DOHH2 (cell line): ENCODE measurements at regions not wholly inside any gene's neighbourhood (a gene's known extent, or its start where the extent isn't known, plus 50 kb on each side); places are given as distances from the start of the nearest gene placed in this dataset.
"Not testable (repeated sequence)": the region's sequence is repeated elsewhere in the genome, so short reads cannot be mapped to it uniquely, and the experiment has no call there.

Experiments
- H3F3A ChIP-seq: fragments of 200-600 bp; sonication (generic), shearing (Covaris generic); 2 replicates; pipeline ENCODE4 v1.6.0; 2016; ENCODE audit warnings: antibody characterized with exemption, mild to moderate bottlenecking; ENCODE audit not compliant: control insufficient read depth, insufficient read depth
- H3K27ac ChIP-seq: fragments of 200-600 bp; sonication (generic); 2 replicates; pipeline ENCODE4 v1.5.1; 2014; ENCODE audit warnings: low read depth, mild to moderate bottlenecking, low read length, moderate library complexity
- H3K27me3 ChIP-seq: fragments of 200-600 bp; sonication (generic); 2 replicates; pipeline ENCODE4 v1.6.1; 2014; ENCODE audit warnings: mild to moderate bottlenecking, low read length, mixed read lengths; ENCODE audit not compliant: control insufficient read depth
- H3K36me3 ChIP-seq: fragments of 200-600 bp; sonication (generic); 2 replicates; pipeline ENCODE4 v1.6.1; 2014; ENCODE audit warnings: mild to moderate bottlenecking, low read length, moderate library complexity, mixed read lengths; ENCODE audit not compliant: control insufficient read depth
- H3K4me1 ChIP-seq: fragments of 200-600 bp; sonication (generic); 2 replicates; pipeline ENCODE4 v1.6.1; 2014; ENCODE audit warnings: mild to moderate bottlenecking, low read length, mixed read lengths; ENCODE audit not compliant: control insufficient read depth
- H3K4me2 ChIP-seq: fragments of 200-600 bp; sonication (generic); 2 replicates; pipeline ENCODE4 v1.6.0; 2014; ENCODE audit warnings: mild to moderate bottlenecking, low read length, moderate library complexity
- H3K4me3 ChIP-seq: fragments of 200-600 bp; sonication (generic); 2 replicates; pipeline ENCODE4 v1.5.1; 2014; ENCODE audit warnings: mild to moderate bottlenecking, low read length, mixed read lengths
- H3K79me2 ChIP-seq: fragments of 200-600 bp; sonication (generic); 2 replicates; pipeline ENCODE4 v1.6.1; 2014; ENCODE audit warnings: mild to moderate bottlenecking, low read length, mixed read lengths; ENCODE audit not compliant: control insufficient read depth
- H3K9me2 ChIP-seq: fragments of 200-600 bp; sonication (generic); replicated peaks from 2 replicates; pipeline ENCODE4 v1.6.1; 2014; ENCODE audit warnings: mild to moderate bottlenecking, low read length, mixed read lengths; ENCODE audit not compliant: control insufficient read depth
- H3K9me3 ChIP-seq: fragments of 200-600 bp; sonication (generic); 2 replicates; pipeline ENCODE4 v1.6.1; 2014; ENCODE audit warnings: antibody characterized with exemption, low read length, mixed read lengths; ENCODE audit not compliant: control insufficient read depth, insufficient read depth
- H4K20me1 ChIP-seq: fragments of 200-600 bp; sonication (generic); 2 replicates; pipeline ENCODE4 v1.6.0; 2014; ENCODE audit warnings: low read depth, mild to moderate bottlenecking, antibody characterized with exemption, low read length, moderate library complexity; ENCODE audit not compliant: control insufficient read depth, insufficient read depth
- CTCF ChIP-seq: fragments of 200-600 bp; sonication (generic); IDR thresholded peaks from one replicate; pipeline ENCODE4 v1.5.1; 2014; ENCODE audit warnings: antibody characterized with exemption, mild to moderate bottlenecking, low read depth, low read length; ENCODE audit not compliant: poor library complexity, severe bottlenecking
- EZH2phosphoT487 ChIP-seq: fragments of 200-600 bp; sonication (generic); IDR thresholded peaks from 2 replicates; pipeline ENCODE4 v1.6.1; 2017; ENCODE audit warnings: borderline replicate concordance, mild to moderate bottlenecking, antibody characterized with exemption, low read length, moderate library complexity, mixed read lengths

DNA sequence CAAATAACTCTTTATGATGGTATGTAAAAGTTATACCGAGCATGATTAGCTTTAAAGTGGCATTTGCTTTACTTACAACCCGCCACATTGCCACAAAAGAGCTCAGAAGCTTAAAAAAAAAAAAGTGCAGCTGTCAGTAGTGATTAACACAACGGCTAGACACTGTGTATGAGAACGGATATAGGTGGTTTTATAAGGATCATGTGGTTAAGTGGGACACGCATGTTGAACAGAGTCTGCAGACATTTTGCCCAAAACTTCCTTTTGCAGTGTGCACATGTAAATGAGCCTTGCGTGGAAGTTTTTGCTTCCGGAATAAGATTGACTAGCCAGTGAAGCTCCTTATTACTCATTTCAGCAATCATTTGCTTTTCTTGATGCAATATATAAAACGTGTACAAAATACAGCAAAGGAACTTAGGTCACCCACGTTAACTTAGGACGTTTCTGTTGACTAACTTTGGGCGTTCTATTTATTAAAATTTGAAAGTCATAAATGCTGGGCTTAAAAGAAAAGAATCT lies 58.7 kb upstream of the RGS1 start:
- Histone ChIP-seq H3K4me2 (peak overlapping the region; percentile 59), H3K9me3 (no peaks in the 10 kb centered on the region), H3K27me3 (peaks cover 50% of the 10 kb centered on the region), H3K27ac (peak overlapping the region; percentile 60), H3K4me3 (peak overlapping the region; percentile 46), H3K36me3 (no peaks in the 10 kb centered on the region), H3F3A (peaks cover 20% of the 10 kb centered on the region), H4K20me1 (no peaks in the 10 kb centered on the region), H3K9me2 (no peaks in the 10 kb centered on the region), H3K79me2 (no peaks in the 10 kb centered on the region), H3K4me1 (peaks cover 58% of the 10 kb centered on the region)
- TF ChIP-seq EZH2phosphoT487 = peak; percentile 99; the same call in 1 of the 2 replicates
- no peak for TF ChIP-seq CTCF

GRCh38 chr1:192517716-192518355 lies 57.7 kb upstream of the RGS1 start:
- peak overlapping the region; percentile 56 for H3K27ac ChIP-seq
- not testable (repeated sequence) for H3K36me3 ChIP-seq, H3K9me2 ChIP-seq, H3K9me3 ChIP-seq, H3K79me2 ChIP-seq, H4K20me1 ChIP-seq
- peaks cover 51% of the 10 kb centered on the region for H3K4me1 ChIP-seq
- H3F3A ChIP-seq = peaks cover 17% of the 10 kb centered on the region
- peak overlapping the region; percentile 36 for H3K4me3 ChIP-seq
- H3K4me2 ChIP-seq = peak overlapping the region; percentile 59
- H3K27me3 ChIP-seq = peaks cover 52% of the 10 kb centered on the region

DNA sequence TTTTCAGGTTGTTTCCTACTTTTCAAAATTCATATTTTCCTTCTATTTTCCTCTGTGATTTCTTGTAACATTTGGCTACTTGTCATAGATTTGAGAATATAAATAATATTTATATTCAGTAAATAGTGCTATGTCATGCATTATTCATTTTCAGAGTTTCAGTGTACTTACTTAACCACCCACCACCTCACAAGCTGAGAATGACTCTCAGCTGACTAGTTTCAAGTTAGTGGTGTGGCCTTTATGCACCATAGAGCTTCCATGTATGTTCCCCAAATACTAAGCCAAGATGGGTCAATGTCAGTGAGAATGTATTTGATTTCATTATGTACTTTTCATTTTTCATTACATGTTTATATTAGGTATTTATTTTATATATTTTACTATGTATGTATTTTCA lies 56.9 kb upstream of the RGS1 start:
- H3K9me2 ChIP-seq = no peaks in the 10 kb centered on the region
- H3K4me1 ChIP-seq = peaks cover 42% of the 10 kb centered on the region
- peaks cover 10% of the 10 kb centered on the region for H3F3A ChIP-seq
- no peaks in the 10 kb centered on the region for H3K36me3 ChIP-seq
- H3K9me3 ChIP-seq = no peaks in the 10 kb centered on the region
- H3K79me2 ChIP-seq = no peaks in the 10 kb centered on the region
- H3K4me3 ChIP-seq = no peak overlapping the region
- no peak overlapping the region for H3K27ac ChIP-seq
- H4K20me1 ChIP-seq = no peaks in the 10 kb centered on the region
- no peak overlapping the region for H3K4me2 ChIP-seq
- H3K27me3 ChIP-seq = peaks cover 54% of the 10 kb centered on the region
- TF ChIP-seq CTCF (no peak), EZH2phosphoT487 (no peak)

DNA sequence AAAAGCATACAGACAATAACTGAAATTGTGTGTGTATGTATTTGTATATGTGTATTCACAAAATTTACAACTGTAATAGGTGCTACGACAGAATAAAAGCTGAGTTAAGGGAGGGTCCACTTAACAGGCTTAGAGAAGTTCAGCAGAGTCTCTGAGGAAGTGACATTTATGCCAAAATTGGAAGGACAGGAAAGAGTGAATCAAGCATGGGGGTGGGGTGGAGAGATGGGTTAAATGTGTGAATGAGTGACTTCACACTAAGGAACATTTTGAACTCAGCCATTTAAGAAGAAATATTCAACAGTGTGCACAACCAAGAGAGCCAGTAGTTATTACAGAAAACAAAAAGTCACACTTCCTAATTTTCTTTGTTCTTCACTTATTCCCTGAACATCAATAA lies 53.8 kb upstream of the RGS1 start:
- H3K79me2 ChIP-seq = no peaks in the 10 kb centered on the region
- no peaks in the 10 kb centered on the region for H4K20me1 ChIP-seq
- peaks cover 55% of the 10 kb centered on the region for H3K27me3 ChIP-seq
- H3K9me2 ChIP-seq = no peaks in the 10 kb centered on the region
- peak overlapping the region; percentile 13; the same call in 1 of the 2 replicates for H3K4me2 ChIP-seq
- H3K4me3 ChIP-seq = no peak overlapping the region
- no peaks in the 10 kb centered on the region for H3K36me3 ChIP-seq
- TF ChIP-seq EZH2phosphoT487 = no peak
- no peak for TF ChIP-seq CTCF
- no peak overlapping the region for H3K27ac ChIP-seq
- H3F3A ChIP-seq = peaks cover 3% of the 10 kb centered on the region
- H3K9me3 ChIP-seq = no peaks in the 10 kb centered on the region
- peaks cover 20% of the 10 kb centered on the region for H3K4me1 ChIP-seq
